ENCODE measurements at regions not wholly inside any gene's neighbourhood (a gene's known extent, or its start where the extent isn't known, plus 50 kb on each side); places are given as distances from the start of the nearest gene placed in this dataset.

DNA sequence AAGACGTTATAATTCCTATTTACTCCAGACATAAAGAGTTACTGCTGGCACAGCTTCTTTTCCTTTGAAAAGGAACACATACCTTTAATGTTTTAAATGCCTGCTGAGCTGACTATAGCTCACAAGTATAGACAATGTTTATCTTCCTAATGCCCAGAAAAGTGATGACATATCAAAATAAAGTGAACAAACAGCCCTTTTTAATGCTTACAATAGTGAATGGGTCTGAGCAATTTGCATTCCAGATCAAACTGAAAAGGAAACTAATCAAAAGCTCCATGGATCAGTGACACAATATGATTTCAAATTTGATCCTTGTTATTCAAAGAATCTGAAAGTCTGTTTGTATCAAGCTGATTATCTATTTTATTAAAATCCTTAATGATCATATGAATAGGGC, 233.6 kb upstream of the SEMA3E start:
- intact Hi-C loops (cut with DNase I): no loop called here
- H3K4me1 ChIP-seq: no peaks in the 10 kb centered on the region
- no peaks in the 10 kb centered on the region for H3K27me3 ChIP-seq
- no peaks in the 10 kb centered on the region for H3K9me3 ChIP-seq
- TF ChIP-seq CTCF (IDR thresholded peaks at IDR 0.05) (no peak), POLR2A (IDR thresholded peaks at IDR 0.05) (no peak)
- 13% methylated on average over 1 of the region's 1 CpG for WGBS (ENCODE audit: insufficient coverage, low coverage, low lambda C conversion rate, missing lambda C conversion rate)
- DNase-seq (no peak), ATAC-seq (no peak)
- no peak overlapping the region for H3K27ac ChIP-seq
- H3K36me3 ChIP-seq: no peaks in the 10 kb centered on the region
- no peak overlapping the region for H3K4me3 ChIP-seq

GRCh38 chr7:83879063-83879462, 230.1 kb upstream of the SEMA3E start:
- ATAC-seq (no peak), DNase-seq (no peak)
- H3K4me1 ChIP-seq: no peaks in the 10 kb centered on the region
- no peak overlapping the region for H3K27ac ChIP-seq
- TF ChIP-seq POLR2A (IDR thresholded peaks at IDR 0.05): no peak
- no peak for TF ChIP-seq CTCF (IDR thresholded peaks at IDR 0.05)
- no peaks in the 10 kb centered on the region for H3K36me3 ChIP-seq
- H3K4me3 ChIP-seq: no peak overlapping the region
- H3K9me3 ChIP-seq: no peaks in the 10 kb centered on the region
- H3K27me3 ChIP-seq: no peaks in the 10 kb centered on the region
- 46% methylated on average over 1 of the region's 1 CpG for WGBS (ENCODE audit: insufficient coverage, low coverage, low lambda C conversion rate, missing lambda C conversion rate)
- intact Hi-C loops (cut with DNase I): no loop called here

DNA sequence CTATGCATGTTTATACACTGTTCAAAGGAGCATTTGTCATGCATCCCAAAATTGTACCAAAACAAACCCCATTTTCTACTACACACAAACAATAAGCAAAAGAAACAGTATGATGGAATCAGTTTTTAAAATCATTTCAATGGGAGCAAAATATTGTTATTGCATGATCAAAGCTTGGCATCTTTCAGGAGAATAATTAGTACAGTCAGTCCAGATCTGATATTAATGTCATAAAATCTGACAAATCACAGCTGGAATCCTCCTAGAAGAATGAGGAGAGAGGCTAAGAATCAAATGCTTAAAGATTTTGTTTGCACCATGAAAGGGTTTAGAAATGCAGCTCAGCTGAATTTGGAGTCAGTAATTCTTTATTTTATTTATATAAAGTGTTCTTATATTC, 229.7 kb upstream of the SEMA3E start:
- ATAC-seq: no peak
- no peaks in the 10 kb centered on the region for H3K27me3 ChIP-seq
- no peak for TF ChIP-seq CTCF (IDR thresholded peaks at IDR 0.05)
- TF ChIP-seq POLR2A (IDR thresholded peaks at IDR 0.05): no peak
- no peak overlapping the region for H3K4me3 ChIP-seq
- no peaks in the 10 kb centered on the region for H3K9me3 ChIP-seq
- no peaks in the 10 kb centered on the region for H3K4me1 ChIP-seq
- intact Hi-C loops (cut with DNase I): no loop called here
- DNase-seq: no peak
- H3K36me3 ChIP-seq: no peaks in the 10 kb centered on the region
- H3K27ac ChIP-seq: no peak overlapping the region

GRCh38 chr7:83876593-83876992, 227.7 kb upstream of the SEMA3E start:
- DNase-seq (no peak), ATAC-seq (no peak)
- WGBS (ENCODE audit: insufficient coverage, low coverage, low lambda C conversion rate, missing lambda C conversion rate): 63% methylated on average over 1 of the region's 2 CpGs
- intact Hi-C loops (cut with DNase I): no loop called here
- no peak overlapping the region for H3K4me3 ChIP-seq
- H3K36me3 ChIP-seq: no peaks in the 10 kb centered on the region
- H3K27ac ChIP-seq: no peak overlapping the region
- no peaks in the 10 kb centered on the region for H3K9me3 ChIP-seq
- no peaks in the 10 kb centered on the region for H3K4me1 ChIP-seq
- TF ChIP-seq CTCF (IDR thresholded peaks at IDR 0.05): no peak
- no peak for TF ChIP-seq POLR2A (IDR thresholded peaks at IDR 0.05)
- H3K27me3 ChIP-seq: no peaks in the 10 kb centered on the region

- no peak overlapping the region for H3K27ac ChIP-seq
- H3K9me3 ChIP-seq: no peaks in the 10 kb centered on the region
- H3K4me1 ChIP-seq: no peaks in the 10 kb centered on the region
- WGBS (ENCODE audit: insufficient coverage, low coverage, low lambda C conversion rate, missing lambda C conversion rate): 41% methylated on average over 4 of the region's 4 CpGs
- no peaks in the 10 kb centered on the region for H3K27me3 ChIP-seq
- DNase-seq (no peak), ATAC-seq (no peak)
- no peaks in the 10 kb centered on the region for H3K36me3 ChIP-seq
- no peak overlapping the region for H3K4me3 ChIP-seq
- TF ChIP-seq CTCF (IDR thresholded peaks at IDR 0.05) (no peak), POLR2A (IDR thresholded peaks at IDR 0.05) (no peak)
- intact Hi-C loops (cut with DNase I): no loop called here
These were observed 224.5 kb upstream of the SEMA3E start for GRCh38 chr7:83873459-83873858.

Data from right lobe of liver (tissue), 6 donors.